ENCODE measurements at regions not wholly inside any gene's neighbourhood (a gene's known extent, or its start where the extent isn't known, plus 50 kb on each side); places are given as distances from the start of the nearest gene placed in this dataset.

DNA sequence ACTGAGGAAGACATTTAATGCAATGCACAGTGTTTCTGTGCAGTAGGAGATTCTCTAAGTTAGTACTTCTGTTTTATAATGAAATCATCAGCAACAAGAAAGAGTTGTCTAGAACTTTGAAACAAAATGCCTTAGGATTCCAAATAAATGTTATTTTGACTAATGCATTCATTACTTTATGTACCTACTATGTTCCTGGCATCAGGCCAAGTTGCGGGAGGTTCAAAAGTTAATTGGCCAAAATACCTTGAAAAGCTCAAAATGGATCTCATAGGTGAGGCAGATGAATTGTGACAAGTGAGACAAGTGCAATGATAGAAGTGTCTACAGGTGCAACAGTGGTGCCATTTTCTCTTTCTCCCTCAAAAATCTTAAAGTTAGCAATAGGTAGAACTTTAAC is 289.4 kb downstream of the TOX3 start:
- TF ChIP-seq, protein P1, sequence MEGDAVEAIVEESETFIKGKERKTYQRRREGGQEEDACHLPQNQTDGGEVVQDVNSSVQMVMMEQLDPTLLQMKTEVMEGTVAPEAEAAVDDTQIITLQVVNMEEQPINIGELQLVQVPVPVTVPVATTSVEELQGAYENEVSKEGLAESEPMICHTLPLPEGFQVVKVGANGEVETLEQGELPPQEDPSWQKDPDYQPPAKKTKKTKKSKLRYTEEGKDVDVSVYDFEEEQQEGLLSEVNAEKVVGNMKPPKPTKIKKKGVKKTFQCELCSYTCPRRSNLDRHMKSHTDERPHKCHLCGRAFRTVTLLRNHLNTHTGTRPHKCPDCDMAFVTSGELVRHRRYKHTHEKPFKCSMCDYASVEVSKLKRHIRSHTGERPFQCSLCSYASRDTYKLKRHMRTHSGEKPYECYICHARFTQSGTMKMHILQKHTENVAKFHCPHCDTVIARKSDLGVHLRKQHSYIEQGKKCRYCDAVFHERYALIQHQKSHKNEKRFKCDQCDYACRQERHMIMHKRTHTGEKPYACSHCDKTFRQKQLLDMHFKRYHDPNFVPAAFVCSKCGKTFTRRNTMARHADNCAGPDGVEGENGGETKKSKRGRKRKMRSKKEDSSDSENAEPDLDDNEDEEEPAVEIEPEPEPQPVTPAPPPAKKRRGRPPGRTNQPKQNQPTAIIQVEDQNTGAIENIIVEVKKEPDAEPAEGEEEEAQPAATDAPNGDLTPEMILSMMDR (IDR thresholded peaks at IDR 0.05; ENCODE audit: insufficient read depth, missing control alignments) = no peak
- DNase-seq (ENCODE audit: insufficient read length, low spot score) = no peak
- FAIRE-seq = no peak

DNA sequence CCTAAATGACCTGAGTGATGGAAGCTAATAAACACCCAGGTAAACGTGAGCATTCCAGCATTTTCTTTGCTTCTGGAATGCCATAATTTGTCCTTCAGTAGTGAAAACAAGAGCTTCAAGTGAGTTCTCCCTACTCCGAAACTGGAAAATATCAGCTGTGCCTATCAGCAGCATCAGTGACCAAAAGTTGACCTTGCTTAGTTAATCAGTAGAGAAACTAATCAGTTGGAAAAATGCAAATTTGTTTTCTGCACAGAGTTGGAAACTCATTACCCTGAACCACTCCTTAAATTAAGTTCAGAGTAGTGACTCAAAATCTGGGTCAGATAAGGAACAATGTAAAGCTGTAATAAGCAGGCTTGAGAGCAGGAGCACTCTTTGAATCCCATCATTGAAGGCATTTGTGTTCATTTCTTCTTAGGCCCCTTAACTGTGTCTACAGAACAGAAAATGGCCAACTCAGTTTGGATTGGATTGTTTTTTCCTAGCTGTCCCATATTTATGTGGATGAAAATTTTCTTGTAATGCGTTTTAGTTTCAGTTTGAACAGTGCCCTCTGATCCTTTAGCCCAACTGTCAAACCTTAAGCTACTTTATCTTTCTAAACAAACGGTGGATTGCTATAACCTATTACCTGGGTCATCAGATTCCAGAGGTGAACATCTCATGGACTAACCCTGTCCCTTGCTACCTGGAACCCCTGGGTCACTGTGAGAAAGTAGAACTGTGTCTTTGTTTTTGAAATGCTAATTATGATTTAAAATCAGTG is 290.4 kb downstream of the TOX3 start:
- DNase-seq (ENCODE audit: insufficient read length, low spot score) (no peak), FAIRE-seq (no peak)

DNA sequence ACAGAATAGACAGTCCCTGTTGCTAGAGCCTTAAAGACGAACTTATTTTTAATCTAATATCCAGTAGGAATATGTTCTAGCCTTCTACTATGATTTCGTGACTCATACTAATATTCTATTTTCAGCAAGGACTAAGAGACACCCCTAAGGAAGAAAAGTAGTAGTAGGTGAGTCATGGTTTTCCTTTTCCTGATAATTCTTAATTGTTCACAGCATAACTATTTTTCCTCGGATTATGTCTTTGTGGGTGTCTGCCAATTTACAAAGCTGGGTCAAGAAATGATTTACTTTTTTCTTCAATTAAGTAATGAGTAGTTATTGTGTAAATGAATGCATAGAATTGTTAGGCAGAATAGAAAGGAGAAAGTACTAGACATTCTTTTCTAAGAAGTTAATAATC is 292.2 kb downstream of the TOX3 start:
- TF ChIP-seq, protein P1 (IDR thresholded peaks at IDR 0.05; ENCODE audit: insufficient read depth, missing control alignments) = no peak
- DNase-seq (ENCODE audit: insufficient read length, low spot score) (no peak), FAIRE-seq (no peak)

More for the DNA sequence above, 290.4 kb downstream of the TOX3 start:
- TF ChIP-seq, protein P1 (IDR thresholded peaks at IDR 0.05; ENCODE audit: insufficient read depth, missing control alignments) = no peak

DNA sequence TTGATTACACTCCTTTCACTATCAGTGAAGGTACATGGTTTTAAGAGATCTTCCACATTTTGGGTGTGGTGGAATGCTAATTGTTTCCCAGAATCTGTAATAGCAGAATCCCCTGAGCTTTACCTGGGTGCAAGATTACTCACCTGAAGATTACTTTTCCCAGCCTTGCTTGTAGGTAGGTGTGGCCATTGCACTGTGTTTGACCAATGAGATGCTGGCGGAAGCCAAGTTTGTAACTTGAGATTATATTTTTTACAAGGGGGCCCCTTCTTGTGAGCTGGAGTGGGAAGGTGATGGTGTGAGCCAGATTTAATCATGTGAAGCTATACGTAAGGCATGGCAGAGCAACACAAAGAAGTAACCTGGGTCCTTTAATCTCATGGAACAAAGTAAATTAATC is 294.3 kb downstream of the TOX3 start:
- TF ChIP-seq, protein P1 (IDR thresholded peaks at IDR 0.05; ENCODE audit: insufficient read depth, missing control alignments) = no peak
- DNase-seq (ENCODE audit: insufficient read length, low spot score) = no peak
- FAIRE-seq = no peak

DNA sequence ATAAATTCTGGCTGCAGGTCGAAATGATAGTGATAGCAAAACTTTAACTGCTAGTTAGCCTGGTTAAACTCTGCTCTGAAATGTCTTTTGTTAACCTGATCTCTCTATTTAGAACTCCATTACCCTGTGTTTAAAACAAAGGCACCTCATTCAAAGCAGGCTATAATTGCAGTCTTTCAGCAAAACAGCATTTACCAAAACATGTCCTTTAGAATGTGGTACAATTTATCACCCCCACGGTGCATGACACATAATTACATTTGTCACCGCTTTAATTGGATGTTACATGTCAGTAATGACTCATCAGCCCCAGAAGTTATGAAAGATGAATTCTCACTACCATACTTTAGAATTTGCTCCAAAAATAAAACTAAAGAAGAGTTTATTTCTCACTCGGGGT is 295.4 kb downstream of the TOX3 start:
- no peak for FAIRE-seq

DNA sequence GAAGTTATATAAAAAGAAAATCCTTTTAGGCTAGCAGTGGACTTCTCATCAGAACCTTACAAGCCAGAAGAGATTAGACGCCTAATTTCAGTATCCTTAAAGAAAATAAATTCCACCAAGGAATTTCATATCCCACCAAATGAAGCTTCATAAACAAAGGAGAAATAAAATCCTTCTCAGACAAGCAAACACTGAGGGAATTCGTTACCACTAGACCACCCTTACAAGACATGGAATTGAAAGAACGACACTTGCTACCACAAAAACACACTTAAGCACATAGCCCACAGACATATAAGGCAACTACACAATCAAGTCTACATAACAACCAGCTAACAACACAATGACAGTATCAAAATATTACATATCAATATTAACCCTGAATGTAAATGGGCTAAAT is 299.2 kb downstream of the TOX3 start:
- TF ChIP-seq, protein P1 (IDR thresholded peaks at IDR 0.05; ENCODE audit: insufficient read depth, missing control alignments) = no peak
- FAIRE-seq = no peak
- DNase-seq (ENCODE audit: insufficient read length, low spot score) = no peak

More for the DNA sequence above, 295.4 kb downstream of the TOX3 start:
- DNase-seq (ENCODE audit: insufficient read length, low spot score) = no peak
- TF ChIP-seq, protein P1 (IDR thresholded peaks at IDR 0.05; ENCODE audit: insufficient read depth, missing control alignments) = no peak

DNA sequence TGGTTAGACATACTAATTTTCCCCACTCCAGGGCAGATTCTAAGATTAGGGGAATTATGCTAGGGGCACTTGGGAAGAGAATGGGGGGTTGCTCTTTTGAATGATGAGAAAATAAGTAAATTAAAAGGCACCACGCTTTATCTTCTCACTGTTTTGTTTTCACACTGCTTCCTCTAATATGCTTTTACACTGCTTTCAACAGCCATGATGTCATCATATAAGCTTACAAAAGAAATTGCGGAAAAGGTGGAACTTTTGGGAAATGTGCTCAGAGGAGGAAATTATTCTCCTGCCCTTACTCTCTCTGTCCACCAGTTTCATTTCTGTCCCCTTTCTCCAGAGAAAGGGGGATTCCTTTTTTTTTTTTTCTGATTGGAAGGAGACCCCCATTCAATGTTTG is 308.2 kb downstream of the TOX3 start:
- DNase-seq (ENCODE audit: insufficient read length, low spot score) (no peak), FAIRE-seq (no peak)
- TF ChIP-seq, protein P1 (IDR thresholded peaks at IDR 0.05; ENCODE audit: insufficient read depth, missing control alignments) = no peak
